CD4-positive, alpha-beta T cell treated with Interleukin-12 subunit alpha and Interleukin-12 subunit beta, for 1 hour (primary cell): ENCODE measurements at regions not wholly inside any gene's neighbourhood (a gene's known extent, or its start where the extent isn't known, plus 50 kb on each side); places are given as distances from the start of the nearest gene placed in this dataset.

Source experiments
- DNase-seq: peaks from one replicate; pipeline ENCODE4 v3.0.0-alpha.2; 2020

GRCh38 chr9:26371236-26371635, 521.4 kb downstream of the CAAP1 start:
- DNase-seq = no peak

DNA sequence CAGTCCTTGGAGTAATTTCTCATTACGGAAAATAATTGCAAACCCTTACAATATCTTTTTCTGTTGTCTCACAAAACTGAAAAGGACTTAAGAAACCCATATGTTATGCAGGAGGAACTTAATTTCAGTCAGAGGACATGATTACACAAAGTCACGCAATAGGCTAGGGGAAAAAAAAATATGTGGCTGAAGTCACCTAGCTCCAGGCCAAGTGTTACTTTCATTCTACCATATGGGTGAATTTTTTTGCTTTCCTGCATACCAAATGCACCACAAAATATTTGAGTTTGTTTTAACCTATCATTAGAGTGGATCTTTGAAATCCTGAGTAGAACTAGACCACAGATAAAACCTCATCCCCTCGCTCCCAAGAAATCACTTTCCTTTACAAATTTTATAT, 523.5 kb downstream of the CAAP1 start:
- no peak for DNase-seq

GRCh38 chr9:26368241-26368640, 524.4 kb downstream of the CAAP1 start:
- DNase-seq = no peak

- DNase-seq = no peak
Measured at GRCh38 chr9:26361010-26361409, 531.6 kb downstream of the CAAP1 start.

DNA sequence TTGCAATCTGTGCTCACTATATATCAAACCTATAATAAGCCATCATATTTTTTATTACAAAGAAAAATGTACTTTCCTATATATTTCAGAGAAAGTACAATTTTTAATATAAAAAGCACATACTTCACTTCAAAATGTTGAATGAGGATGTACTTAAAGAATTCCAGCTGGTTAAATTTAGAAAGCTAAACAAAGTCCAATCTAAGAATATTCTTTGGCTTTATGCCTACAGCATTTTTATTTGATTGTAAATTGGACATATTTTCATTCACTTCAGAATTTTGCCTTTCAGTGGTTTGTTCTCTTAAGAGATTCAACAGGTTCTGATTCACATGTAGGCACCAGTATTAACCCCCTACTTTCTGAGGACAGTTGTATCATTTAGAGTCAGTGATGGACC, 533.8 kb downstream of the CAAP1 start:
- DNase-seq = no peak

DNA sequence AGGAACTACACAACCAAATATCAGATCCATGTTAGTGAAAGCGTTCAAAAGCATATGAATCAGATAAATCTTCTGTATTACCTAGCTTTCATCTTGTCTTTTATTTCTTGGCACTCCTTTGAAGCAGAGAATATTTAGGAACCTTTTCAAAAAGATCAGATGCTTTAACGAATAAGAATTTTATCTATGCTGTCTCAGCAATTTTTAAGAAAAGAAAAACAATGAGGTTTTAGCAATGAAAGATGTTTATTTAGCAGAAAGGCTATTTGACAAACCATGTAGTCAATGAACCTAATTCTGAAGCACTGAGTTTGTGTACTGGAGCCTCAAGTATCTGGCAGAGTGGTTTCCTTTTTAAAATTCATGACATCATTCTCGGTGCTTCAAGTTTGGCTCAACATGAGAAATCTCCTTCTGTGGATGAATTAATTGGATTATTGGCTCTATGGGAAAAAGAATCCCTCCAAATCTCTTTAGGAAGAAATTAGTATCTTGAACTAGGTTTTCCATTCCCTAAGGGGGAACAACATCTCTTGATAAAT, 534.7 kb downstream of the CAAP1 start:
- no peak for DNase-seq

- DNase-seq = no peak
Measured at GRCh38 chr9:26356491-26356890, 536.1 kb downstream of the CAAP1 start.

- no peak for DNase-seq
Measured at GRCh38 chr9:26346942-26347477, 545.6 kb downstream of the CAAP1 start.

DNA sequence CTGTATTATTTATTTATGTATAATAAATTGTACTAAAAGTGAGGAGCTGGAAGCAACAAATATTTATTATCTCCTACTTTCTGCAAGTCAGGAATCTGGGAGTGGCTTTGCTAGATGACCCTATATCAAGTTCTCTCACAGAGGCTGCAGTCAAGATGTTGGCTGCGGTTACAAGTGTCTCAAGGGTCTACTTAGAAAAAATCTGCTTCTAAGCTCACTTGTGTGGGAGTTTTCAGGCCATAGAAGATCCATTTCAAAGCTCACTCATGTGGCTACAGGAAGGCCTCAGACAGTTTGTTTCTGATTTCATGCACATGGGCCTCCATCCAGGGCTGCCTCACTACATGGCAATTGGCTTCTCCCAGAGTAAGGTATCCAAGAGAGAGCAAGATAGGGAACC, 551.1 kb downstream of the CAAP1 start:
- no peak for DNase-seq

DNA sequence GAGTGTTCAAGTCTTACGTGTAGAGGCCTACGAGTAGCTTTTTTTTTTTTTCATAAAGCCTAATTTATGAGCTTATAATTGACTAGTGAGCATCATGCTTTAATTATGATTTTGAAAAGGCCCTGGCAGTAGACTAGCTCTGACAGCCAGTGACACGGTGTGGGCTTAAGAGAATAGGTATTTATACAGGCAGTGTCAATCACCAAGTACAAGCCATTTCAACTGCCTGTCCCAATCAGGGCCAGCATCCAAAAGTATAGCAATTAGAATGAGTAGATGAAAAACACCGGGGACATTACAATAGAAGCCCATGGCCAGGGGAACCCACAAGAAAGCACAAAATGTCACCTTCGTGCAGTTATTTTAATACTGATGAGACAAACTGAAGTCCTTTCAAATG, 552.8 kb downstream of the CAAP1 start:
- DNase-seq = no peak

DNA sequence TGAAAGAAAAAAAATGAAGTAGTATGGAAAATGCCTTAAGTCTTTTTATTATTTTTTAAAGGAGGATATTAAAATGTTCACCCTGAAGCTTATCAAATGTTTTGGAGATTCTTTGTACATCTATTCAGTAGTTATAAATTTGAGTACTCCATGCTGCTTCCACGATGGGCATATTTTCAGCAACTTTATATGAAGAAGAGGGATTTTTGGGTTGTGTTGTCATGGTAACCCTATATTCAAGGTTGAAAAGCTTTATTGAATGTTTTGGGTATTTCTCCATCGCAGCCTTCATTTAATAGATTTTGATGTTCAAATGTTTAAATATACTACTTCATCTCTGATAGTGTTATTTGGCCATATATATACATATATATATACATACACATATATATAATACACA, 557.5 kb downstream of the CAAP1 start:
- no peak for DNase-seq

GRCh38 chr9:26334706-26335105, 557.9 kb downstream of the CAAP1 start:
- DNase-seq = no peak

DNA sequence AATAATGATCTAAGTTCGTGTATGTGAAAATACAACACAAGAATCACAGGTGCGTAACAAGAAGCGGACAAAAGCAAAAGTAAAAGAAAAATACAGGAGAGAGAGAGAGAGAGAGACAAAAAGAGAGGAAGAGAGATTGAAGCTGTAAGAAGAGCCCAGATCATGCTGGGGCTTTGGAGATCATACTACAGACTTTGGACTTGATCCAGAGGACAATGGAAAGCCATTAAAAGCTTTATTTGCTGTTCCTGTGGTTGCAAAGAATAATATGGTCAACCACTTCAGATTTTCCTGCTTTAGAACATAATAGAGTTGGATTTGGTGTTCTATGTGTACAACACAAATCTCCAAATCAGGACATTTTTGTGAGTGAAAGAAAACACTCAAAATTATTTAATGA, 561.4 kb downstream of the CAAP1 start:
- no peak for DNase-seq

GRCh38 chr9:26329974-26330373, 562.6 kb downstream of the CAAP1 start:
- DNase-seq = no peak

- DNase-seq = no peak
Measured at GRCh38 chr9:26326563-26326962, 566.0 kb downstream of the CAAP1 start.

DNA sequence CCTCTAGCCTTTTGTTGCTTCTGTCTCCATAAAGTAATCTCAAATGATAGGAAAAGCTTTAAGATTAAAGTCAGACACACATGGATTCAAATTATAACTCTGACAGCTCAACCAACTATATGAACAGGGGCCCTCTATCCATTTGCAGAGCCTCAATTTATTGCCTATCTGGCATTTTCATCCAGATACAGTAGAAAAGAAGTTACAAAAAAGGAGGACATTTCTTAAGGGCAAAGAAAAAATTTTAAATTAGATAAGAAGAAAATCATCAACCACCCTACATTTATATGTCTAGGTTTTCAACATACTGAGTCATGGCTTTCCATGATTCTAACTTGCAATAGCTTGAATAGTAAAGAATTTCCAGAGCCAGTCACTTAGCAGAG, 567.2 kb downstream of the CAAP1 start:
- DNase-seq = no peak

DNA sequence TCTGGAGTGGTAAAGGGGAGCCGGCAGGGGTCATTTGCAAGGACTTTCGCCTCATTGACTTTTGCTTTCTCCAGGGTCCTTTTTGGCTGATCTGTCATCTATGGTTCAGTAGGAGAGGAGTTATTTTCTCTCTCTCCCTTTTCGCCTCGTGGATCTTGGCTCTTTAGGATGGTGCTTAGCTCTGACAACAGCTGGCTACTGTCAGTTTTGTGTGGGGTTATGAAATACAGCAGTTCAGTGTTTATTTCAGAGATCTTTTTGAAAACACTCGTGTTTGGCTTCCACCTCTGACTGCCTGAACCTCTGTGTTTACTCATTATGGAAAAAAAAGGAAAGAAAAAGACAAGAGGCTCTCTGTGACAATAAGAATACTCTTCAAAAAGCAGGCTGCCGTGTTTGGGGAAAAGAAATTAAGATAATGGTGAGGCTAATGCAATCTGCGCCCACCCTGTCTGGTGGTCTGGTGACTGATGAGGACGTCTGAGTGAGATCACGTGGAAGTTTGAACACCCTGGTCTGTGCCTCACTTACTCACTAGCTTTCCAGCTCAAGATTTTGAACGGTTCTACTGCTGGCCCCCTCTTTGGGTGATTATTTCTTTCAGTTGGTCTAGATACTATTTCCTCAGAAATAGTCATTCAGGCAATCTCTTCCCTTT, 567.7 kb downstream of the CAAP1 start:
- DNase-seq = no peak

DNA sequence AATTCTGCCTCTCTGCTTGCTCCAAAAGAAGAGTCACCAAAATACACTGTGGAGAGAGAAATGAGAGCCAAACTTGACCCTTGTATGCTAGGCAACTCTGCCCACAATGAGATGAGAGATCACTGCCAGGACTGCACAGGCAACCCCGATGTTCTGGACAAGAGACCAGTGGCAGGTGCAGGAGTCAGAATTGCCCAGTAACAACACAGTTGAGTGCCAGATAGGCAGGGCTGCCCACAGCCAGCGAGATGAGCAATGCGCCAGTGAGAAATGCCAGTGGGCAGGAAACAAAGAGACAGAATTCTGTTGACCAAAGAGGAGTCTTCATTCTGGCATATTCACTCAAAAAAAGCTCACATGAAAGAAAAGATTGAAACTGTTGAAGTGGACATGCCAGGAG, 570.7 kb downstream of the CAAP1 start:
- DNase-seq = no peak

- DNase-seq = no peak
Measured at GRCh38 chr9:26319859-26320258, 572.7 kb downstream of the CAAP1 start.

DNA sequence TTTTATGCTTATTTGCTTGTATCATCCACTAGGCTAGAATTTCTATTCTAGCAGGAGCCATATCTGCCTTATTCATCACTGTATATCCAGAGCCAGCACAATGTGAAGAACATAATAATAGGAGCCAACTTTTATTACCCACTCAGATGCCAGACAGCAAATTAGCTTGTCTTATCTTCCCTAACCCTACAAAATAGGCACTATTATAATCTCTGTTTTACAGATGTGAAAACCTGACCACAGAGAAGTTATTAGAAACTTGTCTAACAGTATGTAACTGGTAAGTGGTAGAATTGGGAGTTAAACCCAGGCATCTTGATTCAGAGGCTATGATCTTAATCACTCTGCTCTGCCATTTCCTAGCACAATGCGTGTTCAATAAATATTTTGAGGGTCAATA, 579.5 kb downstream of the CAAP1 start:
- no peak for DNase-seq

GRCh38 chr9:26311463-26311995, 581.1 kb downstream of the CAAP1 start:
- DNase-seq = no peak

DNA sequence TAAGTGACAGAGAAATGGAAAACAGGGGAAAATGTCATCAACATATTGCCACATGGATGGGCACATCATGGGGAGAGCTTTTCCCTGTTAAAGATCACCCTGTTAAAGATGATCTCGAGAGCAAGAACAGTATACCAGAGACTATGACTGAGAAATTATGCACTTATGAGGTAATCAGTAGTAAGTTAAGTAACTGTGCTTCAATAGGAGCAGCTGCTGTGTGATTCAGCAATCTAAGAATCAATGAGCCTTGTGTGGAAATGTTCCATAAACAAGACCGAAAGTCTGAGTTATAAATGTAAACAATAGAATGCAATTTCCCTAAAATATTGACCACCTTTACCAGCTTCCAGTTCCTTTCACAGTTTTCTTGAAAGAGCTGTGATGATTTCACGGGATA, 582.3 kb downstream of the CAAP1 start:
- no peak for DNase-seq

- no peak for DNase-seq
Measured at GRCh38 chr9:26308328-26308727, 584.3 kb downstream of the CAAP1 start.

GRCh38 chr9:26301659-26302058, 590.9 kb downstream of the CAAP1 start:
- no peak for DNase-seq

DNA sequence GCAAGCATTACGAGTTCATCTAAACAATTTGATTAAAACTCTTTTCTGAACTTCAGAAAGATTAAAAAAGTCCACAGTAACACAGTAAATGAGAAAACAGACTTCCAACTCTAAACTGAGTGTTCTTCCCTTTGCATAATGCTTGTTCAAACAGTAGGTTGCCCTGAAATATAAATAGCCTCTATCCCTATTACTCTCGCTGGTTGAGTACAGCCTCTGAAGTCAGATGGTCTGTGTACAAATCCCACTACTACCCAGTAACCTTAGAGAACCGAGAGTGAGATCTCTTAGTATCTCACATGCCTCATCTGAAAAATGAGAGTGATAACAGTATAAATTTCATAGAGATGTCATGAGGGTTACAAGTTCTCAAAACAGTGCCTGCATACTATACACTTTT, 591.6 kb downstream of the CAAP1 start:
- DNase-seq = no peak
